NCI-H2081 (cell line): ENCODE measurements at regions not wholly inside any gene's neighbourhood (a gene's known extent, or its start where the extent isn't known, plus 50 kb on each side); places are given as distances from the start of the nearest gene placed in this dataset.
"Not testable (repeated sequence)": the region's sequence is repeated elsewhere in the genome, so short reads cannot be mapped to it uniquely, and the experiment has no call there.

ENCODE experiments used
- DNase-seq, 2 experiments: peaks; one replicate each; lab custom pipeline; 2025; lab: John Stamatoyannopoulos, UW

DNA sequence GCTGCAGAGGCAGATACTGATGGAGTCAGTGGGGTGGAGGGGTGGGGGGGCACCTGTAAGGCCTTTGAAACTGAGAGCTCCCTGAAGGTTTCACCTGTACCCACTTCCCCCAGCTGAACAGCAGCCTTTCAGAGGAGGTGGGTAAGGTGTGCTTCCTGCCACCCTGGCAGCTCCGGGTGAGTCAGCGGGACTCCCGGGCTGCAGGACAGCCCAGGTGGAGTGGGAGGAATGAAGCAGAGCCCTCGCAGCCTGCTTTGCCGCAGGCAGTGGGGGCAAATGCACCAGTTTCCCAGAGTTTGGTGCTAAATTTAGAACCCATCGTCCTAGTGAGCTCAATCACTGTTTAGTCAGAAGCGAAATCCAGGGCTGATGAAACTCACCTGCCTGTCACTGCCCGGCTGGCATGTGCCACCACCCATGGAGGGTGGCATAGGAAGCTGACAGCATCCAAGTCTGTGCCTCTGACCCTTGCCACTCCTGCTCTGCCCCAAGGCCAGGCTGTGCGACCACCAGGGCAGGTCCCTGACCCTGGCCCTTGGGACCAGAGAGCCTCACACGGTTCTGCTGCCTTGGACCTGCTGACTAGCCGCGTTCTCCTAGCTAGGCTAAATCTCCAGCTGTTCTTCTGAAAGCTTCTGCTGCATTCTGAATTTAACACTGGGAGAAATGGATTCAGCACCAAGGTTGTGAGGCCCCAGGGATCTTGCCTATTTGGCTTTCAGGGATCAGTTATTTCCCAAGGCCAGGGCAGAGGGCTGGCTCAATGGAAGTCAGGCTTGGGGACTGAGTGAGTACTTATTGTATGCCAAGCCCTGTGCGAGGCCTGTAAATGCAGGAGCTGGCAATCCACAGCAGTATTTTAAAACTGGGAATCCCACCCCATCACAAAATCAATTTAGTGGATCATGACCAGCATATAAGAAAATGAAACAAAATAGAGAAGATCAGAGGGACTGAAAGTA lies 67.3 kb upstream of the RASGRF1 start:
- no peak for DNase-seq

DNA sequence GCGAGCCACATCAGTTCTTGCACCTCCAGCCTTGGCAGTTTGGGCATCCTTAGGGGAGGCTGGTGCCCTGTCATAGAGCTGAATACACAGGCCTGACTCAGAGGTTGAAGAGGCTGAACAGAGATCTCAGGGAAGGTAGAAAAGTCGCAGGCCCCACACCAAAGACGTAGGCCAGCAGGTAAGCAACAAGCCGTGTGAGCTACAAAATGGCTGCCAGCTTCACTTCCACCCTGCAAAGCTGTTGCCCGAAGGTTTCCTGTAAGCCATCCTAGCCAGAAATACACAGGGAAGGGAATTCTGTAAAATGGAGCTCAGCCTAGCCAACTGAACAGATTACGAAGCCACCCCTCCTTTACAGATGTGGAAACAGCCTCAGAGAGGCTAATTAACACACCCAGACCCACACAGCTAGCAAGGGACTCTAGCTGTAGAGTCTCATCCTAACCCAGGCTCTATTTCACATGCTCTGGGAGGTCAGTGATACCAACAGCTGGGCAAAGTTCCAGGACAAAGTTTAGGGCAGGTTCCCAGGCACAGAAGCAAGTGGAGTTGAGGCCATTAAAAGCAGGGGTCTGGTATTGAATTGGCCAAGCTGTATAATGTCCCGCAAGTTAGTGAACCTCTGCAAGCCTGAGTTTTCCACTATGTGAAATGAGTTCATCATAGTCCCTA lies 66.3 kb upstream of the RASGRF1 start:
- no peak for DNase-seq

DNA sequence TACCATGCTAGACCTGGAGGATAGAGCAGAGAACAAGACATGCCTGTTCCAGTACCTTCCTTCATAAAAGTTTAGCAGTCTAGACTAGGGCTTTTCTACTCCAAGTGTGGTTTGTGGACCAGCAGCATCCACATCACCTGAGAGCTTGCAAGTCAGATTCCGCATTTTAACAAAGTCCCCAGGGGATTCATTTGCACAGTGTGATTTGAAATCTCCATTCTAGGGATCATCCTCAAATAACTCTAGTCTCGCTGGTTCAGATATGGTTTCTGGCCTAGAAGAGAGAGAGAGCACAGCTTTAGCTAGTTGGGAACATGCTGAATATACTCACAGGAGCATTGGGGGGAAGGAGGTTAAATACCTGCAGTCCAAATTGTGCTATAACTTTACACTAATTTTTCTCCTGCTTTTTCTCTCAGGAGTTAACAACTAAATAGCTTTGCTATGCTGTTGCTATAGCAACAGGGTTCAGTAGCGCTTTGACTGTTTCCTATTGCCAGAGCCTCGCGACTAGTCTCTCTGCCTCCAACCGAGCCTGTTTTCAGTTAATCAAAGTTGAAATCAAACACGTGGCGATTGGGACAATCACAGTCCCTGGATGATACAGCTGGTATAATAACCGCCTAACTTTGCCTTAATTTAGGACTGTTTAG lies 64.0 kb upstream of the RASGRF1 start:
- no peak for DNase-seq

DNA sequence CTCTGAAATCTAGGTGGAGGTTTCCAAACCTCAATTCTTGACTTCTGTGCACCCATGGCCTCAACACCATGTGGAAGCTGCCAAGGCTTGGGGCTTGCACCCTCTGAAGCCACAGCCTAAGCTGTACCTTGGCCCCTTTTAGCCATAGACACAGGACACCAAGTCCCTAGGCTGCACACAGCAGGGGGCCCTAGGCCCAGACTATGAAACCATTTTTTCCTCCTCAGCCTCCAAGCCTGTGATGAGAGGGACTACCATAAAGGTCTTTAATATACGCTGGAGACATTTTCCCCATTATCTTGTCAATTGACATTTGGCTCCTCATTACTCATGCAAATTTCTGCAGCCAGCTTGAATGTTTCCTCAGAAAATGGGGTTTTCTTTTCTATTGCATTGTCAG lies 53.7 kb upstream of the RASGRF1 start:
- not testable (repeated sequence) for DNase-seq

DNA sequence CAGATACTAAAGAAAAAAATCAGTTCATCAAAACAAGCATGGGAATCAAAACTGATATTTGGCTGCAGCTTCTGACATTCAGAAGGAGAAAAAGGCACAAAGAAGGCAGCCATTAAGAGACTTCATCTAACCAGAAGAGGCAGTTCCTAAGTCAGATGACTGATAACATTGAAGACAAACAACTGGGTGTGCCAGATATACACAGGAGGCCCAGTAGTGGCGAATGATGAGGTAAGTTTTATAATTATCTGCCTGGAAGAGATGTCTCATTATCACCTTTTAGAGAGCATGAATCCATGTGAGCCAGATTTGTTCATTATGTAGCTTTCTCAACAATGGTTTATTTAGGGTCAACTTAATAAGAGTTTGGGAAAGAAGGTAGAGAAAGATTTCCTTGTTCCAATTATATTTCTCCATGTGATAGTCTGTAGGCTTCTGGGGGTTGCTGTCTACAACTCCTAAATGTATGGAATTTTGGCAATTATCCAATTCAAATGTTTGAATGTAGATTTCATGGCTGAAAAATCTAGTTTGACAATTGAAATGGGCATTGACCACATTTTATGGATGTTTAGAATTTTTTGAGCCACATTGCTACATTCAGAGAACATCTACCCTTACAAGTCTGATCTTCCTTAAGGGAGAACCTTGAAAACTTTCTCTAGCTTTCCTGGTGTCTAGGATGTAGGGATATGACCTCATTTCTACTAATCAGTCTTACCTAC lies 50.4 kb upstream of the RASGRF1 start:
- no peak for DNase-seq
